HEK293 (cell line): ENCODE measurements at regions not wholly inside any gene's neighbourhood (a gene's known extent, or its start where the extent isn't known, plus 50 kb on each side); places are given as distances from the start of the nearest gene placed in this dataset.

Experiments
- GLI4 ChIP-seq: fragments of 450-650 bp; formaldehyde crosslinking; IDR thresholded peaks from 2 replicates; pipeline ENCODE4 v1.5.1; 2016; ENCODE audit warnings: missing biosample characterization, missing genetic modification characterization
- KLF8 ChIP-seq: fragments of 450-650 bp; formaldehyde crosslinking; IDR thresholded peaks from 2 replicates; pipeline ENCODE4 v1.5.1; 2016; ENCODE audit warnings: missing biosample characterization, missing genetic modification characterization
- MYNN ChIP-seq: fragments of 450-650 bp; formaldehyde crosslinking; IDR thresholded peaks from 2 replicates; pipeline ENCODE4 v1.5.1; 2016; ENCODE audit warnings: missing biosample characterization, missing genetic modification characterization, borderline replicate concordance
- MZF1 ChIP-seq: fragments of 450-650 bp; formaldehyde crosslinking; IDR thresholded peaks from 2 replicates; pipeline ENCODE4 v1.5.1; 2017; ENCODE audit warnings: missing biosample characterization, missing genetic modification characterization, borderline replicate concordance
- ZBTB8A ChIP-seq: fragments of 450-650 bp; formaldehyde crosslinking; IDR thresholded peaks from 2 replicates; pipeline ENCODE4 v1.5.1; 2016; ENCODE audit warnings: missing biosample characterization, missing genetic modification characterization
- ZNF140 ChIP-seq: fragments of 450-650 bp; formaldehyde crosslinking; IDR thresholded peaks from 2 replicates; pipeline ENCODE4 v1.5.1; 2016; ENCODE audit warnings: missing biosample characterization, missing genetic modification characterization
- ZNF174 ChIP-seq: fragments of 450-650 bp; formaldehyde crosslinking; IDR thresholded peaks from 2 replicates; pipeline ENCODE4 v1.5.0; 2017; ENCODE audit warnings: missing biosample characterization, mild to moderate bottlenecking, missing genetic modification characterization
- ZNF184 ChIP-seq: fragments of 450-650 bp; IDR thresholded peaks from 2 replicates; pipeline ENCODE4 v1.5.1; 2018; ENCODE audit warnings: missing biosample characterization, mild to moderate bottlenecking, missing genetic modification characterization
- ZNF311 ChIP-seq: fragments of 450-650 bp; formaldehyde crosslinking; IDR thresholded peaks from 2 replicates; pipeline ENCODE4 v1.5.1; 2017; ENCODE audit warnings: missing biosample characterization, missing genetic modification characterization, borderline replicate concordance
- ZNF324 ChIP-seq: fragments of 450-650 bp; formaldehyde crosslinking; IDR thresholded peaks from 2 replicates; pipeline ENCODE4 v1.5.1; 2016; ENCODE audit warnings: missing biosample characterization, missing genetic modification characterization
- ZNF341 ChIP-seq: fragments of 450-650 bp; formaldehyde crosslinking; IDR thresholded peaks from 2 replicates; pipeline ENCODE4; 2016; ENCODE audit warnings: low read depth, missing biosample characterization, missing genetic modification characterization
- ZNF394 ChIP-seq: fragments of 450-650 bp; formaldehyde crosslinking; IDR thresholded peaks from 2 replicates; pipeline ENCODE4 v1.5.1; 2016; ENCODE audit warnings: missing biosample characterization, missing genetic modification characterization, mild to moderate bottlenecking, moderate library complexity, borderline replicate concordance
- ZNF501 ChIP-seq: fragments of 450-650 bp; formaldehyde crosslinking; IDR thresholded peaks from 2 replicates; pipeline ENCODE4 v1.5.1; 2016; ENCODE audit warnings: missing biosample characterization, missing genetic modification characterization
- ZNF529 ChIP-seq: fragments of 450-650 bp; formaldehyde crosslinking; IDR thresholded peaks from 2 replicates; pipeline ENCODE4 v1.5.1; 2017; ENCODE audit warnings: missing genetic modification characterization, missing biosample characterization; ENCODE audit not compliant: insufficient replicate concordance
- ZNF544 ChIP-seq: fragments of 450-650 bp; formaldehyde crosslinking; IDR thresholded peaks from 2 replicates; pipeline ENCODE4 v1.5.0; 2017; ENCODE audit warnings: missing biosample characterization, missing genetic modification characterization
- ZNF571 ChIP-seq: fragments of 450-650 bp; formaldehyde crosslinking; IDR thresholded peaks from 2 replicates; pipeline ENCODE4 v1.5.0; 2017; ENCODE audit warnings: missing biosample characterization, missing genetic modification characterization
- ZNF596 ChIP-seq: fragments of 450-650 bp; IDR thresholded peaks from 2 replicates; pipeline ENCODE4 v1.5.0; 2018; ENCODE audit warnings: missing biosample characterization, mild to moderate bottlenecking, missing genetic modification characterization, moderate library complexity
- ZNF610 ChIP-seq: fragments of 450-650 bp; formaldehyde crosslinking; IDR thresholded peaks from 2 replicates; pipeline ENCODE4 v1.5.1; 2016; ENCODE audit warnings: missing biosample characterization, missing genetic modification characterization, borderline replicate concordance
- ZNF621 ChIP-seq: fragments of 450-650 bp; formaldehyde crosslinking; IDR thresholded peaks from 2 replicates; pipeline ENCODE4 v1.5.1; 2017; ENCODE audit warnings: missing biosample characterization, missing genetic modification characterization
- ZNF623 ChIP-seq: fragments of 450-650 bp; formaldehyde crosslinking; IDR thresholded peaks from 2 replicates; pipeline ENCODE4 v1.5.1; 2016; ENCODE audit warnings: missing biosample characterization, missing genetic modification characterization
- ZNF654 ChIP-seq: fragments of 450-650 bp; formaldehyde crosslinking; IDR thresholded peaks from 2 replicates; pipeline ENCODE4 v1.5.1; 2016; ENCODE audit warnings: low read depth, missing biosample characterization, missing genetic modification characterization
- ZNF701 ChIP-seq: fragments of 450-650 bp; formaldehyde crosslinking; IDR thresholded peaks from 2 replicates; pipeline ENCODE4 v1.5.1; 2016; ENCODE audit warnings: missing biosample characterization, missing genetic modification characterization
- ZNF777 ChIP-seq: fragments of 450-650 bp; formaldehyde crosslinking; IDR thresholded peaks from 2 replicates; pipeline ENCODE4 v1.5.1; 2017; ENCODE audit warnings: missing biosample characterization, missing genetic modification characterization, borderline replicate concordance
- ZNF792 ChIP-seq: fragments of 450-650 bp; formaldehyde crosslinking; IDR thresholded peaks from 2 replicates; pipeline ENCODE4 v1.5.1; 2016; ENCODE audit warnings: missing biosample characterization, missing genetic modification characterization
- TF ChIP-seq, protein P1 (sequence below): IDR thresholded peaks from 2 replicates; pipeline ENCODE4 v1.6.1; 2011; ENCODE audit warnings: mild to moderate bottlenecking, low read depth, low read length, borderline replicate concordance
- TF ChIP-seq, protein P2 (sequence below): fragments of 450-650 bp; formaldehyde crosslinking; IDR thresholded peaks from 2 replicates; pipeline ENCODE4 v1.5.1; 2017; ENCODE audit warnings: missing biosample characterization, missing genetic modification characterization
- TF ChIP-seq, protein P3 (sequence below): fragments of 450-650 bp; IDR thresholded peaks from 2 replicates; pipeline ENCODE4 v1.5.1; 2018; ENCODE audit warnings: missing biosample characterization, missing genetic modification characterization
- TF ChIP-seq, protein P4 (sequence below): fragments of 450-650 bp; formaldehyde crosslinking; IDR thresholded peaks from 2 replicates; pipeline ENCODE4 v1.5.1; 2016; ENCODE audit warnings: missing biosample characterization, missing genetic modification characterization, low read depth
- TF ChIP-seq, protein P5 (sequence below): fragments of 450-650 bp; IDR thresholded peaks from 2 replicates; pipeline ENCODE4 v1.5.1; 2018; ENCODE audit warnings: missing biosample characterization, mild to moderate bottlenecking, missing genetic modification characterization
- TF ChIP-seq, protein P6 (sequence below): fragments of 450-650 bp; formaldehyde crosslinking; IDR thresholded peaks from 2 replicates; pipeline ENCODE4 v1.5.1; 2016; ENCODE audit warnings: missing biosample characterization, missing genetic modification characterization

DNA sequence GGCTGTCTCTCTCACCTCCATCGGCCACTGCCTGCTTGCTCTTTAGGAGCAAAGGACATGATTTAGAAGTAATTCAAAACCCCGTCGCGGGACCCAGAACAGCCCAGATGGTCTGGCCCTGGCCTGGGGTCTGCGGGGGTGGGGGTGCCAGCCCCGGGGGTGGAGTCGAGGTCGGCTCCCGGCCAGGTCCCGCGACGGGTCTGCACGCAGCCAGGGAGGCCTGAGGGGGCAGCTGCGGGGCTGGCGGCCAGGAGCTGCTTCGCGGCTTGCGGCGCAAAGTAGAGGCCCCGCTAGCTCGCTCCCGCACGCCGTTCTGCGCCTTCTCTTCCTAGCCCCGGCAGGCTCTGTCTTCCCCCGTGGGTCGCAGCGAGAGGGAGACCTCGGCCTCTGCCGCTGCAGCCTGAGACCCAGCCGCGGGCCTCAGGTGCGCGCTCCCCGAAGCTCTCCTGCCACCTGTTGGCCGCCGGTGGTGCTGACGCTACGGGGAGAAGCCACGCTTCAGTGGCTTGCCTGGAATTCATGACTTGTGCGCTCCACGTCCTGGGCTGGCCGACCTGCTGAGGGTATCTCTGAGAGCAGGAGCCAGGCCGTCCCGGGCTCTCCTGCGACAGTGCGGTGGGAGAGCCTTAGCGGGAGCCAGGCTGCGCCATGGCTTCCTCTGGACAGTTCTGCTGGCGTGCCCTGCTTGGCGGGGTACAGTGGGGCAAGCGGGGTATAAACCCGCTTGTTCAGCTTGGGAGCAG lies 157.2 kb upstream of the PITX1 start (continued):
- TF ChIP-seq, protein P1, sequence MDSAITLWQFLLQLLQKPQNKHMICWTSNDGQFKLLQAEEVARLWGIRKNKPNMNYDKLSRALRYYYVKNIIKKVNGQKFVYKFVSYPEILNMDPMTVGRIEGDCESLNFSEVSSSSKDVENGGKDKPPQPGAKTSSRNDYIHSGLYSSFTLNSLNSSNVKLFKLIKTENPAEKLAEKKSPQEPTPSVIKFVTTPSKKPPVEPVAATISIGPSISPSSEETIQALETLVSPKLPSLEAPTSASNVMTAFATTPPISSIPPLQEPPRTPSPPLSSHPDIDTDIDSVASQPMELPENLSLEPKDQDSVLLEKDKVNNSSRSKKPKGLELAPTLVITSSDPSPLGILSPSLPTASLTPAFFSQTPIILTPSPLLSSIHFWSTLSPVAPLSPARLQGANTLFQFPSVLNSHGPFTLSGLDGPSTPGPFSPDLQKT: no peak
- TF ChIP-seq ZNF324 (tag by site-specific recombination) (no peak), ZNF777 (no peak), ZNF623 (tag by site-specific recombination) (no peak), ZBTB8A (peak; percentile 76), GLI4 (tag by site-specific recombination) (0 out of 2 replicates have a peak, but pooled peaks have one; percentile 35), ZNF701 (no peak), ZNF529 (tag by site-specific recombination) (no peak), MZF1 (tag by site-specific recombination) (no peak), ZNF501 (peak; percentile 73; the same call in 1 of the 2 replicates), ZNF792 (tag by site-specific recombination) (no peak), ZNF610 (0 out of 2 replicates have a peak, but pooled peaks have one; percentile 32), ZNF184 (no peak), ZNF394 (tag by site-specific recombination) (peak; percentile 57; the same call in 1 of the 2 replicates), ZNF596 (tag by site-specific recombination) (no peak), ZNF140 (no peak), ZNF654 (tag by site-specific recombination) (peak; percentile 84), KLF8 (tag by site-specific recombination) (0 out of 2 replicates have a peak, but pooled peaks have one; percentile 18), ZNF571 (tag by site-specific recombination) (no peak), ZNF174 (tag by site-specific recombination) (no peak), ZNF621 (tag by site-specific recombination) (no peak), ZNF311 (tag by site-specific recombination) (no peak), ZNF341 (tag by site-specific recombination) (no peak), MYNN (no peak), ZNF544 (tag by site-specific recombination) (no peak)
- TF ChIP-seq, protein P2, sequence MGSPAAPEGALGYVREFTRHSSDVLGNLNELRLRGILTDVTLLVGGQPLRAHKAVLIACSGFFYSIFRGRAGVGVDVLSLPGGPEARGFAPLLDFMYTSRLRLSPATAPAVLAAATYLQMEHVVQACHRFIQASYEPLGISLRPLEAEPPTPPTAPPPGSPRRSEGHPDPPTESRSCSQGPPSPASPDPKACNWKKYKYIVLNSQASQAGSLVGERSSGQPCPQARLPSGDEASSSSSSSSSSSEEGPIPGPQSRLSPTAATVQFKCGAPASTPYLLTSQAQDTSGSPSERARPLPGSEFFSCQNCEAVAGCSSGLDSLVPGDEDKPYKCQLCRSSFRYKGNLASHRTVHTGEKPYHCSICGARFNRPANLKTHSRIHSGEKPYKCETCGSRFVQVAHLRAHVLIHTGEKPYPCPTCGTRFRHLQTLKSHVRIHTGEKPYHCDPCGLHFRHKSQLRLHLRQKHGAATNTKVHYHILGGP (tag by site-specific recombination): no peak
- TF ChIP-seq, protein P3, sequence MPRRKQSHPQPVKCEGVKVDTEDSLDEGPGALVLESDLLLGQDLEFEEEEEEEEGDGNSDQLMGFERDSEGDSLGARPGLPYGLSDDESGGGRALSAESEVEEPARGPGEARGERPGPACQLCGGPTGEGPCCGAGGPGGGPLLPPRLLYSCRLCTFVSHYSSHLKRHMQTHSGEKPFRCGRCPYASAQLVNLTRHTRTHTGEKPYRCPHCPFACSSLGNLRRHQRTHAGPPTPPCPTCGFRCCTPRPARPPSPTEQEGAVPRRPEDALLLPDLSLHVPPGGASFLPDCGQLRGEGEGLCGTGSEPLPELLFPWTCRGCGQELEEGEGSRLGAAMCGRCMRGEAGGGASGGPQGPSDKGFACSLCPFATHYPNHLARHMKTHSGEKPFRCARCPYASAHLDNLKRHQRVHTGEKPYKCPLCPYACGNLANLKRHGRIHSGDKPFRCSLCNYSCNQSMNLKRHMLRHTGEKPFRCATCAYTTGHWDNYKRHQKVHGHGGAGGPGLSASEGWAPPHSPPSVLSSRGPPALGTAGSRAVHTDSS (tag by site-specific recombination): no peak
- TF ChIP-seq, protein P4, sequence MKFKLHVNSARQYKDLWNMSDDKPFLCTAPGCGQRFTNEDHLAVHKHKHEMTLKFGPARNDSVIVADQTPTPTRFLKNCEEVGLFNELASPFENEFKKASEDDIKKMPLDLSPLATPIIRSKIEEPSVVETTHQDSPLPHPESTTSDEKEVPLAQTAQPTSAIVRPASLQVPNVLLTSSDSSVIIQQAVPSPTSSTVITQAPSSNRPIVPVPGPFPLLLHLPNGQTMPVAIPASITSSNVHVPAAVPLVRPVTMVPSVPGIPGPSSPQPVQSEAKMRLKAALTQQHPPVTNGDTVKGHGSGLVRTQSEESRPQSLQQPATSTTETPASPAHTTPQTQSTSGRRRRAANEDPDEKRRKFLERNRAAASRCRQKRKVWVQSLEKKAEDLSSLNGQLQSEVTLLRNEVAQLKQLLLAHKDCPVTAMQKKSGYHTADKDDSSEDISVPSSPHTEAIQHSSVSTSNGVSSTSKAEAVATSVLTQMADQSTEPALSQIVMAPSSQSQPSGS (tag by site-specific recombination): no peak
- TF ChIP-seq, protein P5, sequence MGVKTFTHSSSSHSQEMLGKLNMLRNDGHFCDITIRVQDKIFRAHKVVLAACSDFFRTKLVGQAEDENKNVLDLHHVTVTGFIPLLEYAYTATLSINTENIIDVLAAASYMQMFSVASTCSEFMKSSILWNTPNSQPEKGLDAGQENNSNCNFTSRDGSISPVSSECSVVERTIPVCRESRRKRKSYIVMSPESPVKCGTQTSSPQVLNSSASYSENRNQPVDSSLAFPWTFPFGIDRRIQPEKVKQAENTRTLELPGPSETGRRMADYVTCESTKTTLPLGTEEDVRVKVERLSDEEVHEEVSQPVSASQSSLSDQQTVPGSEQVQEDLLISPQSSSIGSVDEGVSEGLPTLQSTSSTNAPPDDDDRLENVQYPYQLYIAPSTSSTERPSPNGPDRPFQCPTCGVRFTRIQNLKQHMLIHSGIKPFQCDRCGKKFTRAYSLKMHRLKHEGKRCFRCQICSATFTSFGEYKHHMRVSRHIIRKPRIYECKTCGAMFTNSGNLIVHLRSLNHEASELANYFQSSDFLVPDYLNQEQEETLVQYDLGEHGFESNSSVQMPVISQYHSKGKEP (tag by site-specific recombination): 0 out of 2 replicates have a peak, but pooled peaks have one; percentile 8
- TF ChIP-seq, protein P6, sequence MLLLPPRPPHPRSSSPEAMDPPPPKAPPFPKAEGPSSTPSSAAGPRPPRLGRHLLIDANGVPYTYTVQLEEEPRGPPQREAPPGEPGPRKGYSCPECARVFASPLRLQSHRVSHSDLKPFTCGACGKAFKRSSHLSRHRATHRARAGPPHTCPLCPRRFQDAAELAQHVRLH: no peak
